Osteoblast (primary cell): ENCODE measurements at regions not wholly inside any gene's neighbourhood (a gene's known extent, or its start where the extent isn't known, plus 50 kb on each side); places are given as distances from the start of the nearest gene placed in this dataset.
"Not testable (repeated sequence)": the region's sequence is repeated elsewhere in the genome, so short reads cannot be mapped to it uniquely, and the experiment has no call there.

Experiments
- DNase-seq: peaks from one replicate; pipeline ENCODE4 v3.0.0; 2011; ENCODE audit warnings: low spot score, mixed read lengths; ENCODE audit not compliant: insufficient read length; ENCODE audit errors: missing footprints
- H2AFZ ChIP-seq: 2 replicates; pipeline ENCODE4 v1.6.0; 2011; ENCODE audit warnings: mild to moderate bottlenecking, low read length
- H3K27ac ChIP-seq: 2 replicates; pipeline ENCODE4 v1.5.1; 2011; ENCODE audit warnings: mild to moderate bottlenecking, low read depth, low read length, moderate library complexity
- H3K27me3 ChIP-seq: 2 replicates; pipeline ENCODE4 v1.6.0; 2012; ENCODE audit warnings: mild to moderate bottlenecking, control low read depth, inconsistent platforms, low read length, moderate library complexity; ENCODE audit not compliant: insufficient read depth
- H3K36me3 ChIP-seq: 2 replicates; pipeline ENCODE4 v1.5.1; 2011; ENCODE audit warnings: mild to moderate bottlenecking, low read length, control low read depth, moderate library complexity; ENCODE audit not compliant: insufficient read depth
- H3K4me1 ChIP-seq: 2 replicates; pipeline ENCODE4 v1.5.1; 2011; ENCODE audit warnings: mild to moderate bottlenecking, low read length, control low read depth, moderate library complexity; ENCODE audit not compliant: insufficient read depth
- H3K4me2 ChIP-seq: 2 replicates; pipeline ENCODE4 v1.6.0; 2011; ENCODE audit warnings: mild to moderate bottlenecking, low read length; ENCODE audit not compliant: insufficient read depth
- H3K4me3 ChIP-seq: fragments of 200-600 bp; sonication (generic); 3 replicates; pipeline ENCODE4 v1.5.1; 2012; ENCODE audit warnings: mild to moderate bottlenecking, low read length, inconsistent platforms; ENCODE audit not compliant: insufficient read depth
- H3K79me2 ChIP-seq: 2 replicates; pipeline ENCODE4 v1.6.0; 2012; ENCODE audit warnings: mild to moderate bottlenecking, low read length, control low read depth, inconsistent platforms; ENCODE audit not compliant: insufficient read depth
- H3K9me3 ChIP-seq: 2 replicates; pipeline ENCODE4 v1.5.1; 2011; ENCODE audit warnings: low read depth, low read length, control low read depth
- H4K20me1 ChIP-seq: 2 replicates; pipeline ENCODE4 v1.6.0; 2012; ENCODE audit warnings: mild to moderate bottlenecking, low read length, control low read depth; ENCODE audit not compliant: insufficient read depth
- TF ChIP-seq, protein P1 (sequence below): IDR thresholded peaks from 2 replicates; pipeline ENCODE4 v1.5.1; 2011; ENCODE audit warnings: mild to moderate bottlenecking, low read depth, low read length, moderate library complexity; ENCODE audit errors: extremely low read depth

- no peaks in the 10 kb centered on the region for H3K27me3 ChIP-seq
- TF ChIP-seq, protein P1, sequence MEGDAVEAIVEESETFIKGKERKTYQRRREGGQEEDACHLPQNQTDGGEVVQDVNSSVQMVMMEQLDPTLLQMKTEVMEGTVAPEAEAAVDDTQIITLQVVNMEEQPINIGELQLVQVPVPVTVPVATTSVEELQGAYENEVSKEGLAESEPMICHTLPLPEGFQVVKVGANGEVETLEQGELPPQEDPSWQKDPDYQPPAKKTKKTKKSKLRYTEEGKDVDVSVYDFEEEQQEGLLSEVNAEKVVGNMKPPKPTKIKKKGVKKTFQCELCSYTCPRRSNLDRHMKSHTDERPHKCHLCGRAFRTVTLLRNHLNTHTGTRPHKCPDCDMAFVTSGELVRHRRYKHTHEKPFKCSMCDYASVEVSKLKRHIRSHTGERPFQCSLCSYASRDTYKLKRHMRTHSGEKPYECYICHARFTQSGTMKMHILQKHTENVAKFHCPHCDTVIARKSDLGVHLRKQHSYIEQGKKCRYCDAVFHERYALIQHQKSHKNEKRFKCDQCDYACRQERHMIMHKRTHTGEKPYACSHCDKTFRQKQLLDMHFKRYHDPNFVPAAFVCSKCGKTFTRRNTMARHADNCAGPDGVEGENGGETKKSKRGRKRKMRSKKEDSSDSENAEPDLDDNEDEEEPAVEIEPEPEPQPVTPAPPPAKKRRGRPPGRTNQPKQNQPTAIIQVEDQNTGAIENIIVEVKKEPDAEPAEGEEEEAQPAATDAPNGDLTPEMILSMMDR = no peak
- peak overlapping the region; percentile 30 for H2AFZ ChIP-seq
- no peaks in the 10 kb centered on the region for H3K9me3 ChIP-seq
- H3K79me2 ChIP-seq = no peaks in the 10 kb centered on the region
- no peaks in the 10 kb centered on the region for H3K36me3 ChIP-seq
- no peaks in the 10 kb centered on the region for H4K20me1 ChIP-seq
- DNase-seq = no peak
- H3K4me3 ChIP-seq = no peak overlapping the region
- no peak overlapping the region for H3K4me2 ChIP-seq
- peaks cover 12% of the 10 kb centered on the region for H3K4me1 ChIP-seq
- no peak overlapping the region for H3K27ac ChIP-seq
Measured at GRCh38 chr6:121890307-121890910, 455.0 kb downstream of the GJA1 start.

GRCh38 chr6:121895731-121896130 lies 460.3 kb downstream of the GJA1 start:
- H3K4me2 ChIP-seq, H3K27ac ChIP-seq: not testable (repeated sequence)

DNA sequence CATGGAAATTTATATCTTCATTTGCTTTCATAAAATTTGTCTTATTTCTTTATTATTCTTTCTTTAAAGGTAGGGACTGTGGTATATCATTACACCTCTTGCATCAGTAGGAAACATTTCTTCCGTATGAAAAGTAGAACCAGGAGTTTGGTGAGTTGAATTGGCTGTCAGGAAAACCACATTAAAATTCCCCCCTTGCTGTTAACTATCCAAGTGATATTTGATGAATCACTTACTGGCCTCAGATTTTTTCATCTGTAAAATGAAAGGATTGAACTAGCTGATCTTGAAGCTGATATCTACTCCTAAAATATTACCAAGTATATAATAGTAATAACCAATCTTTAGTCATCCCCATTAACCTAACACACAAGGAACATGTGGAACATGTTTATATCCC lies 460.9 kb downstream of the GJA1 start:
- H3K9me3 ChIP-seq = no peaks in the 10 kb centered on the region
- H3K27me3 ChIP-seq = no peaks in the 10 kb centered on the region
- H2AFZ ChIP-seq = no peak overlapping the region
- no peak overlapping the region for H3K27ac ChIP-seq
- peaks cover 8% of the 10 kb centered on the region for H3K4me1 ChIP-seq
- no peak overlapping the region for H3K4me2 ChIP-seq
- H4K20me1 ChIP-seq = no peaks in the 10 kb centered on the region
- TF ChIP-seq, protein P1 = no peak
- no peak for DNase-seq
- no peaks in the 10 kb centered on the region for H3K36me3 ChIP-seq
- no peaks in the 10 kb centered on the region for H3K79me2 ChIP-seq
- no peak overlapping the region for H3K4me3 ChIP-seq

More at GRCh38 chr6:121895731-121896130, 460.3 kb downstream of the GJA1 start:
- H3K4me1 ChIP-seq, H3K4me3 ChIP-seq, H3K79me2 ChIP-seq, H3K9me3 ChIP-seq, H4K20me1 ChIP-seq, H2AFZ ChIP-seq, DNase-seq, H3K36me3 ChIP-seq, H3K27me3 ChIP-seq: not testable (repeated sequence)

DNA sequence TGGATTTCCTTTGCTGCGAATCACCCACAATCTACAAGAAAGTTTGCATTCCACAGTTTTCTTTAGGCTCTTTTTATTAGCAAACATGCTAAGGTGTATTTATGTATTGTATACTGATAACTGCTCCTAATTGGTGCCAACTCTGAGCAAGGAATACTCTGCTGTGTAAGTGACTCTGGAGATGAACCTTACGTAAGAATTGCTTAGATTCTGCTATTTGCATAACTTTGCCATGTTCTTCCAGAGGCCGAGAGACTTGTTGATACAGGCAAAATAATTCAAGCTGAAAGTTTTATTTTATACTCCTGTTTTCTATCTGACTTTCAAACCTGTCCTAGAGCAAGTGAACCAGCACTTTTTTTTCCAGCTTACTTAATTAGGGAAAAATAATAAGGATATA lies 461.3 kb downstream of the GJA1 start:
- no peak for DNase-seq
- Histone ChIP-seq H3K9me3 (no peaks in the 10 kb centered on the region), H3K79me2 (no peaks in the 10 kb centered on the region), H3K4me3 (no peak overlapping the region), H4K20me1 (no peaks in the 10 kb centered on the region), H2AFZ (no peak overlapping the region), H3K4me1 (peaks cover 8% of the 10 kb centered on the region), H3K4me2 (no peak overlapping the region), H3K36me3 (no peaks in the 10 kb centered on the region), H3K27ac (no peak overlapping the region), H3K27me3 (no peaks in the 10 kb centered on the region)
- TF ChIP-seq, protein P1 = no peak
